ENCODE measurements at regions not wholly inside any gene's neighbourhood (a gene's known extent, or its start where the extent isn't known, plus 50 kb on each side); places are given as distances from the start of the nearest gene placed in this dataset.

GRCh38 chr19:31127134-31127967 is 221.9 kb downstream of the TSHZ3 start:
- Histone ChIP-seq H3K9me3 (ENCODE audit: low read length) (no peaks in the 10 kb centered on the region), H3K36me3 (ENCODE audit: insufficient read depth, low read length) (no peaks in the 10 kb centered on the region), H2AFZ (ENCODE audit: low read depth, low read length) (no peak overlapping the region), H3K4me3 (ENCODE audit: low read length) (no peak overlapping the region), H3K27me3 (ENCODE audit: insufficient read depth, low read length) (no peaks in the 10 kb centered on the region), H3K4me1 (ENCODE audit: insufficient read depth, low read length) (no peaks in the 10 kb centered on the region)

DNA sequence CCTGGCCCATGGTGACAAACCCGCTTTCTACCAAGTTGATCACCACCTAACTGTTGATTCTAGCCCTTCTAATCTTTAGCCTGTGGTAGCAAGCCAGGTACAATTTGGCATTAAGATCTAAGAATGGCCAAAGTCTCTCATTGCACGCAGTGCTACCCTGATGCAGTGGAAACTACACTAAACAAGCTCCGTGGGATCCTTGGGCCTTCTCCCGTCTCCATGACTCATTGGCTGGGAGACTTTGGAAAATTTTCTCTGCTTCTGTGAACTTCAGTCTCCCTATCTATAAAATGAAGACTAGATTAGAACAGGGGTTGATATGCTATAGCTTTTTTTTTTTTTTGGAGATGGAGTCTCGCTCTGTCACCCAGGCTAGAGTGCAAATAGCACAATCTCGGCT is 223.0 kb downstream of the TSHZ3 start:
- Histone ChIP-seq H3K4me3 (ENCODE audit: low read length) (no peak overlapping the region), H3K4me1 (ENCODE audit: insufficient read depth, low read length) (no peaks in the 10 kb centered on the region), H3K27me3 (ENCODE audit: insufficient read depth, low read length) (no peaks in the 10 kb centered on the region), H3K36me3 (ENCODE audit: insufficient read depth, low read length) (no peaks in the 10 kb centered on the region), H3K9me3 (ENCODE audit: low read length) (no peaks in the 10 kb centered on the region), H2AFZ (ENCODE audit: low read depth, low read length) (no peak overlapping the region)

GRCh38 chr19:31125071-31125470 is 224.2 kb downstream of the TSHZ3 start:
- Histone ChIP-seq H3K36me3 (ENCODE audit: insufficient read depth, low read length) (no peaks in the 10 kb centered on the region), H3K9me3 (ENCODE audit: low read length) (no peaks in the 10 kb centered on the region), H2AFZ (ENCODE audit: low read depth, low read length) (no peak overlapping the region), H3K4me3 (ENCODE audit: low read length) (no peak overlapping the region), H3K4me1 (ENCODE audit: insufficient read depth, low read length) (no peaks in the 10 kb centered on the region), H3K27me3 (ENCODE audit: insufficient read depth, low read length) (no peaks in the 10 kb centered on the region)

DNA sequence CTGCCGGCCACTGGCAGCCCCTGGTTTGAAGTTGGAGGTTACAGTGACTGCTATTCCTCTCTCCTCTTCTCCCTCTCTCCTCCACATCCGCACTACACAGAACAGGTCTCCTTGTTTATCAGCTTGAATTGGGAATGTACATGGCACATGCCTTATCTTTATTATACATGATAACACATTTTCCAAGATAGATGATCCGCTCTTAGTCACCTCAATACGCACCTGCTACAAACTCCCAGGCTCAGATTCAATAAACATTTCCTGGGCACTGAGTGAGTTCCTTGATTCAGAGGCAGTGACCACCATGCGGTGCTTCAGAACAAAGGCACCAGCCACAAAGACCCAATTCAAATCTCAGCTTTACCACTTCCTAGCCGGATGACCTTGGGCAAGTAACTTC is 227.7 kb downstream of the TSHZ3 start:
- no peak overlapping the region for H2AFZ ChIP-seq (ENCODE audit: low read depth, low read length)
- no peak overlapping the region for H3K4me3 ChIP-seq (ENCODE audit: low read length)
- H3K27me3 ChIP-seq (ENCODE audit: insufficient read depth, low read length) = no peaks in the 10 kb centered on the region
- no peaks in the 10 kb centered on the region for H3K4me1 ChIP-seq (ENCODE audit: insufficient read depth, low read length)
- H3K9me3 ChIP-seq (ENCODE audit: low read length) = no peaks in the 10 kb centered on the region
- no peaks in the 10 kb centered on the region for H3K36me3 ChIP-seq (ENCODE audit: insufficient read depth, low read length)

GRCh38 chr19:31120952-31121351 is 228.3 kb downstream of the TSHZ3 start:
- no peak overlapping the region for H2AFZ ChIP-seq (ENCODE audit: low read depth, low read length)
- H3K4me3 ChIP-seq (ENCODE audit: low read length) = no peak overlapping the region
- no peaks in the 10 kb centered on the region for H3K27me3 ChIP-seq (ENCODE audit: insufficient read depth, low read length)
- no peaks in the 10 kb centered on the region for H3K9me3 ChIP-seq (ENCODE audit: low read length)
- H3K36me3 ChIP-seq (ENCODE audit: insufficient read depth, low read length) = no peaks in the 10 kb centered on the region
- no peaks in the 10 kb centered on the region for H3K4me1 ChIP-seq (ENCODE audit: insufficient read depth, low read length)

DNA sequence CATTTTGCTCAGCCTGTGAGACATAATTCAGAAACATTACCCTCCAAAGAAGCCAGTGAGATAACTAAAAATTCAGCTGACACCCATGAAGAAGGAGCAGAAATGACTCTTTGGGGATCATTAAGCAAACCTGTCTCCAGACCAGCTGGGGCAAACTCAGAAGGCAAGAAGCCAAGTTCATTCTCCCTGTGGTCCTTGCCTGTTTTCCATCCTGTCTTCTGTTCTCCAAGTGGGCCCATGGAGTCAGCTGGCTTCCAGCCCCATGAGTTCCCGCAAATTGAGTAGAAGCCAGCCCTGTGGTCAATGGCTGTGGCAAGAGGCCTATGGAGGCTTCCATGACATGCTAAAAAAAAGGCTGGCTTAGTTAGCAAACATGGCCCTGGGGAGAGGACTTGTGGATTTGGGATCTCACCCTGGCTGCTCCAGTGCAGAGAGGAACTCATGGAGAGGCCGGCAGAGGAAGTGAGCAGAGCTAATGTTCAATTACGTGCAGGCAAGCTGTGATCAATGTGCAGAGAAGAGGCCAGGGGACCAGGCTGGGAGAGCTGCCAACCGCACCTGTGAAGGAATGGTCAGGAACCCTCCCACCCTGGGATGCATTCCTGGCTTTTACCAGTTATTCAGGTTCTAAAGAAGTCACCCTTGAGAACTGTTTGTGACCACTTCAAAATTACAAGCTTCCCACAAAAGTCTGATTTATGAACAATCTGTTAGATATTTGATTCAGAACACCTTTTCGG is 229.1 kb downstream of the TSHZ3 start:
- no peaks in the 10 kb centered on the region for H3K36me3 ChIP-seq (ENCODE audit: insufficient read depth, low read length)
- no peak overlapping the region for H3K4me3 ChIP-seq (ENCODE audit: low read length)
- H2AFZ ChIP-seq (ENCODE audit: low read depth, low read length) = no peak overlapping the region
- H3K9me3 ChIP-seq (ENCODE audit: low read length) = no peaks in the 10 kb centered on the region
- H3K27me3 ChIP-seq (ENCODE audit: insufficient read depth, low read length) = no peaks in the 10 kb centered on the region
- no peaks in the 10 kb centered on the region for H3K4me1 ChIP-seq (ENCODE audit: insufficient read depth, low read length)

GRCh38 chr19:31118986-31119385 is 230.2 kb downstream of the TSHZ3 start:
- Histone ChIP-seq H3K9me3 (ENCODE audit: low read length) (no peaks in the 10 kb centered on the region), H3K4me3 (ENCODE audit: low read length) (no peak overlapping the region), H3K27me3 (ENCODE audit: insufficient read depth, low read length) (no peaks in the 10 kb centered on the region), H3K36me3 (ENCODE audit: insufficient read depth, low read length) (no peaks in the 10 kb centered on the region), H3K4me1 (ENCODE audit: insufficient read depth, low read length) (no peaks in the 10 kb centered on the region), H2AFZ (ENCODE audit: low read depth, low read length) (no peak overlapping the region)

DNA sequence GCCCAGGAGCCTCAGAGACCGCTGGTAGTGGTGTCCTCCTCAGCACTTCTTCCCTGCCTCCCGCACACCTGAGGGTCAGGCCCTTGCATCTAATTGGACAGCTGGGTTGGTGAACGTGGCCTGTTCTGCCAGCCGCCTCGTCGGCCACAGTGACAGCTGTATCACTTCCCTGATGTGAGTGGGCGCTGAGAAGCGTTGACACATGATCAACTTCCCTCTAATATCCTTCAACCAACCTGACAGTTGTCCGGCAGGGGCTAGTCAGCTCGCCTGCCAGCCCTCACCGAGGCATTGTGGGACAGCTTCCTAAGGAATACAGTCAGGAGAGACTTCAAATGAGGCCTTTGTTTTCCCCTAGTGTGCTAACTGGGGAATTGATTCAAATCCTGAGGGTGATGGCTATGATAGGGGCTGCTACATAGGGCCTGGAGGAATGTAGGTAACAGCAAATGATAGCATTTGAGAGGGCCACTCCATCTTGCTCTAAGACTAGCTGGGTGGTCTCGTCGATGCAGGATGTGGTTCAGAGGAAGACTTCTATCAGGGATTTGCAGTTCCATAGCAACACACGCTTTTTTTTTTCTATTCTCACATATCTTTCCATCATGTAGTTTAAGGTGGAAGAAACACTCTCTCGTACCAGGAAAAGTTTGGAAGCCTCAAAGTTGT is 230.8 kb downstream of the TSHZ3 start:
- H2AFZ ChIP-seq (ENCODE audit: low read depth, low read length) = no peak overlapping the region
- no peaks in the 10 kb centered on the region for H3K36me3 ChIP-seq (ENCODE audit: insufficient read depth, low read length)
- H3K9me3 ChIP-seq (ENCODE audit: low read length) = no peaks in the 10 kb centered on the region
- H3K4me3 ChIP-seq (ENCODE audit: low read length) = no peak overlapping the region
- H3K4me1 ChIP-seq (ENCODE audit: insufficient read depth, low read length) = no peaks in the 10 kb centered on the region
- no peaks in the 10 kb centered on the region for H3K27me3 ChIP-seq (ENCODE audit: insufficient read depth, low read length)

GRCh38 chr19:31114585-31114984 is 234.7 kb downstream of the TSHZ3 start:
- no peak overlapping the region for H2AFZ ChIP-seq (ENCODE audit: low read depth, low read length)
- H3K4me3 ChIP-seq (ENCODE audit: low read length) = no peak overlapping the region
- no peaks in the 10 kb centered on the region for H3K36me3 ChIP-seq (ENCODE audit: insufficient read depth, low read length)
- no peaks in the 10 kb centered on the region for H3K9me3 ChIP-seq (ENCODE audit: low read length)
- no peaks in the 10 kb centered on the region for H3K27me3 ChIP-seq (ENCODE audit: insufficient read depth, low read length)
- H3K4me1 ChIP-seq (ENCODE audit: insufficient read depth, low read length) = no peaks in the 10 kb centered on the region

- H3K27me3 ChIP-seq (ENCODE audit: insufficient read depth, low read length) = no peaks in the 10 kb centered on the region
- no peaks in the 10 kb centered on the region for H3K4me1 ChIP-seq (ENCODE audit: insufficient read depth, low read length)
- no peaks in the 10 kb centered on the region for H3K9me3 ChIP-seq (ENCODE audit: low read length)
- no peak overlapping the region for H3K4me3 ChIP-seq (ENCODE audit: low read length)
- H3K36me3 ChIP-seq (ENCODE audit: insufficient read depth, low read length) = no peaks in the 10 kb centered on the region
- H2AFZ ChIP-seq (ENCODE audit: low read depth, low read length) = no peak overlapping the region
These were observed 235.9 kb downstream of the TSHZ3 start for GRCh38 chr19:31113293-31113692.

DNA sequence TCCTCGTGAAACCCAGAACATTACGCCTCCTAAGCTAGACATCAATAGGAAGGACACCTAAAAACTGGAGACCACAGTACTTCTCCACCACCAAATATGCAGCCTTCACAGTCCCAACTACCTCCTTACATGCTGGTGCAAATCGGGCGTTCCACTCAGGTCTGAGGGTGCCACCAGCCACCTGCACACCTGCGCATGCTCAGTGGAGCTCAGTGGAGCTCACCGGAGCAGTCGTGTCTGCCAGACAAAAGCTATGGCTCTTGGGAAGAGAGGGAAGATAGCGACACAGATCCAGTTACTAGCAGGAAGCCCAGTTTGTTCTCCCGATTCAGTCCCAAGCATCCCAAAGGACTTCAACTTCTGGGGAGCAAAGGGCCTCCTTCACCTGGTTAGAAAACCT is 237.1 kb downstream of the TSHZ3 start:
- Histone ChIP-seq H3K27me3 (ENCODE audit: insufficient read depth, low read length) (no peaks in the 10 kb centered on the region), H3K4me3 (ENCODE audit: low read length) (no peak overlapping the region), H3K36me3 (ENCODE audit: insufficient read depth, low read length) (no peaks in the 10 kb centered on the region), H2AFZ (ENCODE audit: low read depth, low read length) (no peak overlapping the region), H3K4me1 (ENCODE audit: insufficient read depth, low read length) (no peaks in the 10 kb centered on the region), H3K9me3 (ENCODE audit: low read length) (no peaks in the 10 kb centered on the region)

- Histone ChIP-seq H3K4me3 (ENCODE audit: low read length) (no peak overlapping the region), H3K4me1 (ENCODE audit: insufficient read depth, low read length) (no peaks in the 10 kb centered on the region), H3K27me3 (ENCODE audit: insufficient read depth, low read length) (no peaks in the 10 kb centered on the region), H3K9me3 (ENCODE audit: low read length) (no peaks in the 10 kb centered on the region), H3K36me3 (ENCODE audit: insufficient read depth, low read length) (no peaks in the 10 kb centered on the region), H2AFZ (ENCODE audit: low read depth, low read length) (no peak overlapping the region)
These were observed 237.5 kb downstream of the TSHZ3 start for GRCh38 chr19:31111741-31112140.

- no peaks in the 10 kb centered on the region for H3K36me3 ChIP-seq (ENCODE audit: insufficient read depth, low read length)
- no peaks in the 10 kb centered on the region for H3K4me1 ChIP-seq (ENCODE audit: insufficient read depth, low read length)
- no peaks in the 10 kb centered on the region for H3K9me3 ChIP-seq (ENCODE audit: low read length)
- H2AFZ ChIP-seq (ENCODE audit: low read depth, low read length) = no peak overlapping the region
- H3K27me3 ChIP-seq (ENCODE audit: insufficient read depth, low read length) = no peaks in the 10 kb centered on the region
- H3K4me3 ChIP-seq (ENCODE audit: low read length) = no peak overlapping the region
These were observed 238.9 kb downstream of the TSHZ3 start for GRCh38 chr19:31110336-31110735.
